ENCODE measurements at regions not wholly inside any gene's neighbourhood (a gene's known extent, or its start where the extent isn't known, plus 50 kb on each side); places are given as distances from the start of the nearest gene placed in this dataset.

DNA sequence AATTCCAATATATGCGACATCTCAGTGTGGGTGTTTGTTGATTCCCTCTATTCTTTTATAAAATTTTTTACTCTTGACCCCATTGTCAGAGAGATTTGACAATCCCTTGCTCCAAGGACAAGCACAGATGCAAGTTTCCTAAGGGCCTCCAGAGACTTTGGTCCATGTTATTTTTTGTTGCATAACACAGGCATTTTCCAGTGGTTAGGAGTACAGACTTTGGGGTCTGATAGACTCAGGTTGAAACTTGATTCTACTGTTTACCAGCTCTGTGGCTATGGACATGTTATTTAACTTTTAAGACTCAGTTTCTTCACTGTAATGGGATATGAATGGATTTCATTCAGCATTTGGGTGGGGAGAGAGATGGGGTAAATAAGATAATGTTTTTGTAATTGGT lies 361.3 kb downstream of the ENC1 start (continued):
- TF ChIP-seq, protein P1, sequence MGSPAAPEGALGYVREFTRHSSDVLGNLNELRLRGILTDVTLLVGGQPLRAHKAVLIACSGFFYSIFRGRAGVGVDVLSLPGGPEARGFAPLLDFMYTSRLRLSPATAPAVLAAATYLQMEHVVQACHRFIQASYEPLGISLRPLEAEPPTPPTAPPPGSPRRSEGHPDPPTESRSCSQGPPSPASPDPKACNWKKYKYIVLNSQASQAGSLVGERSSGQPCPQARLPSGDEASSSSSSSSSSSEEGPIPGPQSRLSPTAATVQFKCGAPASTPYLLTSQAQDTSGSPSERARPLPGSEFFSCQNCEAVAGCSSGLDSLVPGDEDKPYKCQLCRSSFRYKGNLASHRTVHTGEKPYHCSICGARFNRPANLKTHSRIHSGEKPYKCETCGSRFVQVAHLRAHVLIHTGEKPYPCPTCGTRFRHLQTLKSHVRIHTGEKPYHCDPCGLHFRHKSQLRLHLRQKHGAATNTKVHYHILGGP (tag by site-specific recombination; IDR thresholded peaks at IDR 0.05): no peak
- no peak for TF ChIP-seq ZNF837 (tag by site-specific recombination; IDR thresholded peaks at IDR 0.05)
- TF ChIP-seq, protein P2, sequence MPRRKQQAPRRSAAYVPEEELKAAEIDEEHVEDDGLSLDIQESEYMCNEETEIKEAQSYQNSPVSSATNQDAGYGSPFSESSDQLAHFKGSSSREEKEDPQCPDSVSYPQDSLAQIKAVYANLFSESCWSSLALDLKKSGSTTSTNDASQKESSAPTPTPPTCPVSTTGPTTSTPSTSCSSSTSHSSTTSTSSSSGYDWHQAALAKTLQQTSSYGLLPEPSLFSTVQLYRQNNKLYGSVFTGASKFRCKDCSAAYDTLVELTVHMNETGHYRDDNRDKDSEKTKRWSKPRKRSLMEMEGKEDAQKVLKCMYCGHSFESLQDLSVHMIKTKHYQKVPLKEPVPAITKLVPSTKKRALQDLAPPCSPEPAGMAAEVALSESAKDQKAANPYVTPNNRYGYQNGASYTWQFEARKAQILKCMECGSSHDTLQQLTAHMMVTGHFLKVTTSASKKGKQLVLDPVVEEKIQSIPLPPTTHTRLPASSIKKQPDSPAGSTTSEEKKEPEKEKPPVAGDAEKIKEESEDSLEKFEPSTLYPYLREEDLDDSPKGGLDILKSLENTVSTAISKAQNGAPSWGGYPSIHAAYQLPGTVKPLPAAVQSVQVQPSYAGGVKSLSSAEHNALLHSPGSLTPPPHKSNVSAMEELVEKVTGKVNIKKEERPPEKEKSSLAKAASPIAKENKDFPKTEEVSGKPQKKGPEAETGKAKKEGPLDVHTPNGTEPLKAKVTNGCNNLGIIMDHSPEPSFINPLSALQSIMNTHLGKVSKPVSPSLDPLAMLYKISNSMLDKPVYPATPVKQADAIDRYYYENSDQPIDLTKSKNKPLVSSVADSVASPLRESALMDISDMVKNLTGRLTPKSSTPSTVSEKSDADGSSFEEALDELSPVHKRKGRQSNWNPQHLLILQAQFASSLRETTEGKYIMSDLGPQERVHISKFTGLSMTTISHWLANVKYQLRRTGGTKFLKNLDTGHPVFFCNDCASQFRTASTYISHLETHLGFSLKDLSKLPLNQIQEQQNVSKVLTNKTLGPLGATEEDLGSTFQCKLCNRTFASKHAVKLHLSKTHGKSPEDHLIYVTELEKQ (tag by site-specific recombination; IDR thresholded peaks at IDR 0.05; ENCODE audit: borderline replicate concordance): no peak
- TF ChIP-seq KLF16 (tag by site-specific recombination; IDR thresholded peaks at IDR 0.05): no peak
- no peak for TF ChIP-seq YY2 (tag by site-specific recombination; IDR thresholded peaks at IDR 0.05)
- no peak for TF ChIP-seq EGR2 (tag by site-specific recombination; IDR thresholded peaks at IDR 0.05; ENCODE audit: low read depth)

DNA sequence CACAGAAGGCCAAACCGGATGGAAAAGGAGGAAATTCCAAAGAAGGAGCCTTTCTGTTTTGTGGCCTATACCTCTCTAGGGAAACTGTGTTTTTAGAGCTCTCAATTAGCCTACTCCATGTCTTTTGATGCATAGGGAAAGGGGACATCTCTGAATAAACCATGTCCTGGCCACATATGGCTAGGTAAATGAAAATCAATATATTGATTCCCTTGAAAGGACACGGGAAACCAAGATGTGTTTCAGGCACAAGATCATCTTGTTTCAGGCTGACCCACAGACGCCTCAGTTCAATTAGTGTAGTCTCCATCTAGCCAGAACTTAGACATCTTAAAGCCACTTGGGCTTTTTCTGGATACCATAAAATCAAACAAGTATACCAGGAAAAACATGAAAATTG lies 363.1 kb downstream of the ENC1 start:
- Histone ChIP-seq H3K27ac (ENCODE audit: extremely low read depth, low read depth, low read length) (no peak overlapping the region), H3K4me3 (ENCODE audit: low read depth, low read length) (no peak overlapping the region), H3K4me1 (ENCODE audit: control insufficient read depth, insufficient read depth, low read length) (no peaks in the 10 kb centered on the region), H3K9me3 (ENCODE audit: control insufficient read depth, insufficient read depth, low read depth, low read length) (no peaks in the 10 kb centered on the region), H3K36me3 (ENCODE audit: control insufficient read depth in 2 of 2, insufficient read depth in 1 of 2, low read length in 2 of 2) (no peaks in the 10 kb centered on the region)
- TF ChIP-seq ZNF558 (tag by site-specific recombination; IDR thresholded peaks at IDR 0.05) (no peak), SP2 (tag by site-specific recombination; IDR thresholded peaks at IDR 0.05) (no peak), ZNF677 (tag by site-specific recombination; IDR thresholded peaks at IDR 0.05) (no peak), ZNF658 (tag by site-specific recombination; IDR thresholded peaks at IDR 0.05) (no peak), ZNF792 (tag by site-specific recombination; IDR thresholded peaks at IDR 0.05) (no peak), ZNF221 (tag by site-specific recombination; IDR thresholded peaks at IDR 0.05; ENCODE audit: borderline replicate concordance) (no peak), ZFP3 (tag by site-specific recombination; IDR thresholded peaks at IDR 0.05; ENCODE audit: low read depth) (no peak)
- TF ChIP-seq, protein P1 (tag by site-specific recombination; IDR thresholded peaks at IDR 0.05): no peak
- TF ChIP-seq, protein P3, sequence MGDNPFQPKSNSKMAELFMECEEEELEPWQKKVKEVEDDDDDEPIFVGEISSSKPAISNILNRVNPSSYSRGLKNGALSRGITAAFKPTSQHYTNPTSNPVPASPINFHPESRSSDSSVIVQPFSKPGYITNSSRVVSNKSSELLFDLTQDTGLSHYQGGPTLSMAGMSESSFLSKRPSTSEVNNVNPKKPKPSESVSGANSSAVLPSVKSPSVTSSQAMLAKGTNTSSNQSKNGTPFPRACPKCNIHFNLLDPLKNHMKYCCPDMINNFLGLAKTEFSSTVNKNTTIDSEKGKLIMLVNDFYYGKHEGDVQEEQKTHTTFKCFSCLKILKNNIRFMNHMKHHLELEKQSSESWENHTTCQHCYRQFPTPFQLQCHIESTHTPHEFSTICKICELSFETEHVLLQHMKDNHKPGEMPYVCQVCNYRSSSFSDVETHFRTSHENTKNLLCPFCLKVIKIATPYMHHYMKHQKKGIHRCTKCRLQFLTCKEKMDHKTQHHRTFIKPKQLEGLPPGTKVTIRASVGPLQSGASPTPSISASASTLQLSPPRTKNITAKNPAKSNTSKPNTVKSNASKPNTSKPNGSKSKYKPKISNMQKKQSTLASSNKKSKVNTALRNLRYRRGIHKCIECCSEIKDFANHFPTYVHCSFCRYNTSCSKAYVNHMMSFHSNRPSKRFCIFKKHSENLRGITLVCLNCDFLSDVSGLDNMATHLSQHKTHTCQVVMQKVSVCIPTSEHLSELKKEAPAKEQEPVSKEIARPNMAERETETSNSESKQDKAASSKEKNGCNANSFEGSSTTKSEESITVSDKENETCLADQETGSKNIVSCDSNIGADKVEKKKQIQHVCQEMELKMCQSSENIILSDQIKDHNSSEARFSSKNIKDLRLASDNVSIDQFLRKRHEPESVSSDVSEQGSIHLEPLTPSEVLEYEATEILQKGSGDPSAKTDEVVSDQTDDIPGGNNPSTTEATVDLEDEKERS (tag by site-specific recombination; IDR thresholded peaks at IDR 0.05): no peak
- POLR2A ChIA-PET: no interaction called here
- CTCF ChIA-PET: no interaction called here

Data from HEK293 (cell line).